ENCODE measurements at regions not wholly inside any gene's neighbourhood (a gene's known extent, or its start where the extent isn't known, plus 50 kb on each side); places are given as distances from the start of the nearest gene placed in this dataset.

DNA sequence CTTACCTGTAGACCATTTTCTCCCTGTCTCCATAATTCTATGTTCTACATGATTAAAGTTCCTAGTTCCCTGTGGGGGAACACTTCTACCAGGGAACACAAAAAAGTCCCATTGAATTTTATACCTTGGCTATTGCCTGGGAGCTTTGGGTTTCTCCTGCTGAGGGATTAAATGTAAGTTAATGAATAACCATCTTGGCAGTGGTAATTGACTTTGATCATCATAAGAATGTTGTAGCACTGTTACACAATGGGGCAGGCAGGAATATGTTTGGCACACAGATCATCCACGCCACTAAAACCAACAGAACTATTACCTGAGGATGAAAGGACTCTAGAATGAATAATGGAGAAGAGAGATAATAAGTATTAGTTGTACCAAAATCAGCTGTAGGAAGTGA lies 1106.2 kb upstream of the GJE1 start:
- DNase-seq: no peak

DNA sequence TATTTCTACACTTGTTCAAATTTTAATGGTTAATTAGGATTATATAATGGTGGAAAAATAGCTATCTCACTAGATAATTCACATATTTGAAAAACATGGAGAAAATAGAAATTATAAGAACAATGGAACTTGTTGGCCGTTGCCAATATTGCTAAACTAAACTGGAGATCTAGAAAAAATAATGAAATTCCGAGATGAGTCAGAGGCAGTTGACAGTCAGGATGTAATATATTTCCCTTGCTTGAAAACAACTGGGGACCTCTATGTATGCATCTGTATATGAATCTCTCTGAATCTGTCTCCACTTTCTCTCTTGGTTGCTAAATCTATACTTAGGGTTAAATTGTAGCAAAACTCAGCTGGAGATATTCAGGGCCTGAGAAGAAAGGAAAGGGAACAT lies 1108.2 kb upstream of the GJE1 start:
- no peak for DNase-seq

DNA sequence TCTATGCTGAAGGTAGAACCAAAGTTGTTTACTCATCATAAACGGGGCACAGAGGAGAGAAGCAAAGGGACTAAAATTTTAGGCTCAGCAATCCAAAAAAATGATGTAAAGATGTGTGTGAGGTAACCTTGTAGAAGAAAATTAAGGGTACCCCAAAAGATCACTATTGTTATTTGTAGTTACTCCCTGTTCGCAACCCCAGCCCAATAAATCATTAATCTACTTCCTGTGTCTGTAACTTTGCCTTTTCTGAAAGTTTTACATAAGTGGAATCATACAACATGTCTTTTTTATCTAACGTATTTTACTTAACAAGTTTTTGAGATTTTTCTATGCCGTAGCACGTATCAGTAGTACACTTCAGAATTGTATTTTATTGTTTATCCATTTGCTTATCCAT lies 1114.8 kb upstream of the GJE1 start:
- DNase-seq: no peak

DNA sequence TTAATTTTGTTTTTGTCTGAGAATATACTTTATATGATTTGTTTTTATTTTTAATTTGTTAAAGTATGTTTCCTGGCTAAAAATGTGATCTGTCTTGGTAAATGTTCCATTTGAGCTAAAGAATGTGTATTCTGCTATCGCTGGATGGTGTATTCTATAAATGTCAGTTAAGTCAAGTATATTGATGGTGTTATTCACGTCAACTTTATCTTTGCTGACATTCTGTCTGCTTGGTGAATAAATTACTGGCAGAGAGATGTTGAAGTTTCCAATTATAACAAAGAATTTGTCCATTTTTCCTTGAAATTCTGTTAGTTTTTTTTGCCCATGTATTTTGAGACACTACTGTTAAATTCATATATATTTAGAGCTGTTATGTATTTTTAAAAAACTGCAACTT lies 1131.8 kb upstream of the GJE1 start:
- no peak for DNase-seq

DNA sequence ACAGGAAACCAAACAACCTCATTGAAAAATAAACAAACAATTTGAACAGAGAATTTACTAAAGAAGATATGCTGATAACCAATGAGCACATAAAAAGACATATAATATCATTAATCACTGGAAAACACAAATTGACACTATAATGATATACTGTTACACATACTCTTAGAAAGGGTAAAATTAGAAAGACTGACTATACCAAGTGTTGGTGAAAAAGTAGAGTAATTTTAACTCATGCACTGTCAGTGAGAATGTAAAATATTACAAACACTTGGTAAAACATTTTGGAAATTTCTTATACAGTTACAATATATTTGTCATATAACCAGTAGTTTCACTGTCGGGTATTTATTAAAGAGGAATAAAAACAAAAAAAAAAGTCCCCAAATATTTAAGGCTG lies 1139.2 kb upstream of the GJE1 start:
- no peak for DNase-seq

DNA sequence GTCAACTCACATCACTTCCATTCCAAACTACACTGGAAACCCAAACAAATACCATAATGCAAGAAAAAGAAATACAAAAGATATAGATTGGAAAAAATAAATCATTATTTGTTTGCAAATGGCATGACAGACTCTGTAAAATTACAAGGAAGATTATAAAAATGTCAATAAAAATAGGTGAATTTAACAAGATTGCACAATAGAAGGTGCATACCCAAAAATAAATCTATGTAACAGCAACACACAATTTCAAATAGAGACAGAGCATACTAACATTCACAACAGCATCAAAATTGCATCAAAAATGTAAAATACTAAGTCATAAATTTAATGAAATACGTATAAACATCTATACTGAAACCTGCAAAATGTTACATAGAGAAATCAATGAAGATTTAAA lies 1140.0 kb upstream of the GJE1 start:
- no peak for DNase-seq

DNA sequence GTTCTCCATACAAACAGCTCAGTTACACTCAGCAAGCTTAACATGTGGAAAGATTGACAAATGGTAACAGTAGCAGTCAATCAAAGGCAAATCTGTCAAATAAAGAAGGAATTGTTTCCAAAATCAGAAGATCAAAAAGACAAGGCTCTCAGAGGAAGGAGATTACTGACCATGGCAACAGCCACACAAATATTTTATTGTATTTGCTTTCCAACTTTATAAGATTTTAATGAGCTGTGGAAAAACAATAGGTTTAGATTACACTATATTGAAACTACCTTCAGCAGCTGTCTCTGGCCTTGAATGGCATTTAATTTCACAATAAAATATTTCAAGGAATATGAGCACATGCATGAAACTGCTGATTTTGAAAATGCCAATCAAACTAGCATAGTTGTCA lies 1143.9 kb upstream of the GJE1 start:
- DNase-seq: no peak

DNA sequence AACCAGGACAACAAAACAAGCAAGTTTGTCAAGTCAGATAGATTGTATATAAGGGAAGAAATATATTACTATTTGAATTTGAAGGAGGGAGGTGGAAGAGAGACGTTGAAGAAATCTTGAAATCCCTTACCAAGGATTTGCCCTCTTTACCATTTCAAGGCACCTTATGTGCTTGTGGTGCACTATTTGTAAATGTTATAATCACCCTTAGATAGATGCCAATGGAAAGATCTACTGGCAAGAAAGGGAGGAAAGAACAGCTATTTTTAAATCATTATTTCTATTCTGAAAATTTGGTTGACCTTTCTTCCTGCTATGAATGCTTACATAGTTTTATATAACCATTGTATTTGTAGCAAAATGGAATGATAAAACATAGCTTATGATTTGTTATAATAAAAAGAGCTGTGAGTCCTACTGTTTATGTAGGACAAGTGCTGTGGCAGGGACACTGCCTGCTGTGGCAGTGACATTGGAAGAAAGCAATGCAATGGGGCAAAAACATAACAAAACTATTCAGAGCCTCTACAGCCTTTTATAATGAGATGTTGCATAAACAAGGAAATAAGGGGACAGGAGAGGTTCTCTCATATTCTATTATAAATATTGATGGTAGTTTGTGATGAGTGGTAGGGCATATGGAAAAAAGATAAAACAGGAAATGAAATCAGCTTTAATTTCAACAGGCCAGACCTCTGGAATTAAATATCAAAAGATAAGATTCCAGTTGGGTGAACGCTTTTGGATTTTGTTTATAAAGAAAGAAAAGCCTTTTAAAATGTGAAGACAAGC lies 1145.2 kb upstream of the GJE1 start:
- DNase-seq: no peak

DNA sequence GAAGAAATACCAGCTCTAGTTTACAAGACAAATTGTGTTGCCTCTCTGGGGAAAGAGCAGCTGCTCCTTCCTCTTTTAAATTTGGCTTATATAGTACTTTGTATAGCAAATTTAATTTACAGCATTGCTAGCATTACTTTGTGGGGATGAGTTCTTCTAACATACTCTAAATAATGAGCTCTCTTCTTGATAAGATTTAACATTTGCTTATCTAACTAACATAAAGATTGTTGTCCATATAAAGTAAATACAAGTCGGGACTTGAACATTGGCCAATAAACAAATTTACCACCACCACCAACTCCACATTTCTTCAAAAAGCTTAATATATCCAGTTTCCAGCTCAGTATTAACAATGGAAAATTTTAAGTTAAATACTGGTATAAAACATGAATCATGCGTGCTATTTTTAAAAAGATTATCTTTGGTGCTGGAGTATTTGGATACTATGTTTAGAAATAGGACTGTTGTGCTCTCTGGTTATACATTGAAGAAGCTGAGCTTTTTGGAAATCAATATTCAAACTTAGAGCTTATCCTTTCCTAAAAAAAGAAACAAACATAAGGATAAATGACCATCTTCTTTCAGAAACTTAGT lies 1146.9 kb upstream of the GJE1 start:
- no peak for DNase-seq

DNA sequence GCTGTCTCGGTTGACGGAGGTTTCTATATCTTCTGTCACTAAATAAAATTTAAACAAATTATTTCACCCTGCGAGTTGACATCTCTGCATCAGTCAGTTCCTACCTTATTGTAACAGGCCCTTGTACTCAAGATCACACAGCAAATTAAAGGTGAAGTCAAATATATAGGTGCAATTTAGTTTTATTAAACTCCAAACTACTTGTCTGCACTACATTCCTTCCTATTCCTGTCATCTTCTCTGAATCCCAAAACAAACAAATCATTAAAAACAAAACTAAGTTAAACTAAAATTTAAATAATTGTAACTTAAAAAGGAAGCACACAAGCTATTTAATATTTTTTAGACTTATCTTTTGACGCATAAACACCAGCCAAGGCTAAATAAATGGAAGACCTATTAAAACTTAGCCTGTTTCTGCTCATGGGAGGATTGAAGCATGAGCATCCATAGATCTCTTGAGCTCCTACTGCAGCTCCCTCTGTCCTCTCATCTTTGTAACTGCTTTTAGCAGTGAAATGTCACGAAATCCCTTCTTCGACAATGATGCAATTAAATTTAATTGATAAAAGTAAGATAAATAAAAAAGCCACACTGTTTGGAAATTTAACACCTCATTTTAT lies 1152.3 kb upstream of the GJE1 start:
- no peak for DNase-seq

DNA sequence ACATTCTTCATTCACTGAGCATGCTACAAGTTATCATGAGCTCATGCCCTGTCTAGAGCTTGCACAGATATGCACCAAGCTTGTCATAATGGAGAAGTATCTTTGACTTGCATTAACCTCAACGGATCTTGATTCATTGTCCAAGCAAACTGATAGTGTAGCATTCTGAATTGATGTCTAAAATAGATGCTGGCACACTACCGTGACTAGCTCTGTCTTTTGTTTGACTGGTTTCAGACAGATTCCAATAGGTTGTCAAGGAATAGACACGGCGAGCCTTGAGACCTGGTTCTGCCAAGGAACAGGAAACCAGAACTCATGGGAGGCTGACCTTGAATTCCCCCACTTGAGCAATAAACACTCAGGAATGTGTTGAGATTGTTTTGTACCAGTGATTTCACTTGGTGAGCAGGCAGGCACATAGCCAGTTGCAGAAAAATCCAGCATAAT lies 1153.1 kb upstream of the GJE1 start:
- DNase-seq: no peak

DNA sequence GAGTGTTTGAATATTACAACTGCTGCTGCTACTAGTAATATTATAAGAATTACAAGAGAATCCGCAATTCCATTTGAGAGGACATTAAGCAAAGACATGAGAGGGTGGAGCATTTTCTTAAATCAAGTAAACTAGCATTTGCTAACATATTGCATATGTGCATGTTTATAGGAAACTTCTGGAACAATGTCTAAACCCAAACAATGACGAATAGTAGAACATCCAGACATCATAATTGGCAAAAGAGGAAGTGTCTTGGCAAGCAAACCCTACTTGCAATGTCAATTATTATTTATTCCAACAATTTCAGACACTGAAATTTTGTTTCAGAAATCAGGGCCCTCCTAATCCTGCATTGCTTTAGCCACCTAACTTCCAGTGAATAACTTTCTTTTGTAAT lies 1155.3 kb upstream of the GJE1 start:
- no peak for DNase-seq

DNA sequence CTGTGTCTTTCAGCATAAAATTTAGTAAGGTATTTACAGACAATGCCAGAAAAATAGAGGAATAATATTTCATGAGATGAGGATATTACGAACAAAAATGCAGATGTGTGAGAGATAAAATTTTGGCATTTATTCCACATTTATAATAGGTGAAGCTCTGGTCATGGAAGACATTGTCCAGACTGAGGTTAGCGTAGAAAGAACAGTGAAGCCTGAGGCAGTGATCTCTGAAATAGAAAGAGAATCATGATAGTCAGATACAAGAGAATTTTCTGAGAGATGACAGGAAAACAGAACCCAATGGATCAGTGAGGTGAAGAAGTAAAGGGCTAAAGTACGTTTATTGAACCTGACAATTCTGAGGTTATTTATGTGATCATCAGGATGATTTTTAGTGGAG lies 1155.9 kb upstream of the GJE1 start:
- DNase-seq: no peak

DNA sequence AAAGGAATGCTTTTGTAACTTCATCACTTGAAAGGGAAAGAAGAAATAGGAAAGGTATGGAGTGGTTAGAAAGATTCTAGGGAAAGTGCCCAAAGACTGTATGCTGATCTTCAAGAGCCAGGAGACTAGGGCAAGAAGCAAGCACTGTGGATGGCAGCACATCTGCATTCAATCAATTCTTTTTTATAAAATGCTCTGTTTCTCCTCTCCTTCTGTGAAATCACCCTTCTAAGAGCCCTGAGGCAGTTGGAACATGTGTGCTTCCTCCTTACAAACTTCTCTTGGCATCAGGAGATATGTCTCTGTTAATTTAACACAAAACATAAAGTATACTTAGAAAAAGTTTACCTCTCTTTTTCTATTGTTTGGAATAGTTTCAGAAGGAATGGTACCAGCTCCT lies 1162.2 kb upstream of the GJE1 start:
- no peak for DNase-seq

DNA sequence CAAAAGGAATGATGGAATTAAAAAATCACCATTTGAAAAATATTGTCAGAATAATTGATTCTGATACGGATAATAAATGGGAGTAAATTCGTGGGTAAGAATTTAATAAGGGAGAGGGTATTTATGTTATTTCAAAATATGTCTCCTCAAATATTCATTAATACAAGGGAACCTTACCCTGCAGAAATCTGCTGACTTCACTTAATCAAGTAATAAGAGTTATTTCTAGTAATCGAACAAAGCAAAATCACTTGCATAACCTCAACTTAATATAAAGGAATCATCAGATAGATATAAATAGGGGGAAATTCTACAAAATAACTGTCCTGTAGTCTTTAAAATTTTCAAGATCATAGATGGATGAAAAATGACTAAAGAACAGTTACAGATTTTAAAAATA lies 1164.7 kb upstream of the GJE1 start:
- DNase-seq: no peak

DNA sequence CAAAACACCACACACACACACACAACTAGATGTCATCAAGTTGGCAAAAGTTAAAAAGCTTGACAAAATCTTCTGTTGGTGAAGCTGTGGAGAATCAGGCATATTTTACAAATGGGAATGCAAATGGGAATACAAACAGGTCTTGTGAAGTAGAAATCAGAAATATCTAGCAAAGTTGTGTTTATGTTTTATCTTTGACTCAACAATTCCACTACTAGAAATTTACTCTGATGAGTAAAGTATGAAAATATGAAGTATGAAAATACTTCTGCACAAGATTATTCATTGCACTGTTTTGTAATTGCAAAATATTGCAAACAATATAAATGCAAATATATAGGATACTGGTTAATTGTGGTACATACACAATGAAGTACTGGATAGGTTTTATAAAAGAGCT lies 1166.0 kb upstream of the GJE1 start:
- no peak for DNase-seq

DNA sequence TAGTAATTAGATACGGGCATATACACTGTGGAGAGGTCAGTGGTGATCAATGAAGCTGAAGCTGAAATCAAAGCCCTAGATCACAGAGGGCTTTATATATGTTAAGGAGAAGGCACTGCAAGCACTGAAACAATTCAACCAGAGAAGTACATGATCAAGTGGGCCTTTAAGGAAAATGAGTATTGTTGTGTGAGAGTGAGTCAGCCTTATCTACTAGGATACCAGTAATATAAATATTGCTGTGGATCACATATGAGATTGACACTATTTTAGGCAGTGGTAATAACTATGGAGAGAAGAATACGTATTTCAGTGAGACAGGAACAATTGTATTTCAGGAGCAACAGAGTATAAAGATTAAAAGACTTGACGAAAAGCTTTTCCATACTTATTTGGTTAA lies 1172.2 kb upstream of the GJE1 start:
- DNase-seq: no peak

DNA sequence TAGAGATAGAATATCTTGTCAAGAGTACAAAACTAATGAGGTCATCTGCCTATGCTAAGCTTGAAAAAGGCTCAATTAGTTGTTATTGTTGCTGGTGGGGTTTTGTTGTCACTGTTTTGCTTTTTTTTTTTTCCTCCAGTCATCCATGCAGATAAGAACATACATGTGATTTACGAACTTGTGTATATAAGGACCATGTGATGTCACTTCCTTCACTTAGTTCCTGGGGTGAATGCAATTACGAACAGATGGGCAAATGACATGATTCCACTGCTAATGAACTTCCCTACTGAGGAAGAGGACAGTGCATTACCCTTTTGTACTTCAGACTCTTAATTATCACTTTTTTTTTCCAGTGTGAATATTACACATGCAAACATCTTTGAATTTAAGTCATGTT lies 1175.3 kb upstream of the GJE1 start:
- no peak for DNase-seq

DNA sequence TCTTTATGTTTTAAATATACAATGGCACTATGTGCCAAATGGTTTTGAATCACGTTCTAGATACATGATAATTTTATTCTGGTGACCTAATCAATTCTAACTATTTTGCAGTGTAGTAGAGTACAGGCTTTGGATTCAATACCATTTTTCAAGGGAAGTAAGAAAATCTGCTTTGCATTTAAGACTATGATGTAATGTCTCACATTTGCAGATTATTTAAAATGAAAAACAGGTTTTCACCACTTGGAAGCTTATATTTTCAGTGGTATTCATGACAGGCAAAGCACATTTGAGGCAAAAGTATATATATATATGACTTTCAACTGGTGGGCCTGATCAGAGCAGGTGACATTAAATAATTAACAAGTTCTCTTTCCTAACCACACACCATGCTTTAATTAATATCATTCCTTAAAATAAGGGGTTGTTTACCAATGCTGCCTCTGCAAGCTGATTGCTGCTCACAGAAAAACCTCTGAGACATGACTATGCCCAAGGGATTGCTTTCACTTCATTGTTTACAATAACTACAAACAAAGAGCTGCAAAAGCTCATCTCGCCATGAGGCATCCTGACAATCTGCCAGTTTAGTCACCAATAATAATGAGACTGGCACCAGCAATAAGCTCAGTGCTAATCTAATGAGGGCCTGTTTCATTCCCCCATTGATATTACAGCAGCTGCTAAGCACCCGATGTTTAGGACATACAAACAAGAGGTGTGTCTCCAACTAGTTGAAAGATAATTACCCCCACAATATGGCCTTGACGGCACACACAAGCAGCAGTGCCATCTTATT lies 1176.0 kb upstream of the GJE1 start:
- DNase-seq: no peak

DNA sequence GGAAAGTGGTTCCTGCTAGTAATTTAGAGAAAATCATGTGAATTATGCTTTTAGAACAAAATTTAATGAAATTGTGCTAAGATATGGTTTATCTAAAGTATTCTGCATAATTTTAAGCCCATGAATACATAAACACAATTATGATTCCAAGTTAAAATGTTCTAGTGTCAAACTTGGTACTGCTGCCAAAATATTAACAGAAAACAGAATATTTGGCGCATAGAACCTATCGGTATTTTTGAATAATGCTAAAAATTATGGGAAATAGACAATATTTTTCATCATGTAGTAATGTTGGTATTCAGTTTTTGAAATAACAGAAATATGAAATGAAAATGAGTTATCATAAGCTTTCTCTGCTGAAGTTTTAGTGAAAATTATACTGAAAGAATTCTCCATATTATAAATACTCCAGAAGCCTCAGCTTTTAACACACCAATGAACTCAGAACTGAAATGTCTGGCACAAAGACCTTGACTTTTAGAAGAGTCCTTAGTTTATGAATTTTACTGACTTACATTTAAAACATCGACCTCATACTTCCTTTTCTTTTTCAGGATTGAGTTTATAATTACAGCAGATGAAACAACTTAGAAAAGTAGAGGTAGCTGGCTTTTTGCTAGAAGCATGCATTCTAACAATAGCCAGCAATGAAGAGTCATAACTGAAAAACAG lies 1192.3 kb upstream of the GJE1 start:
- DNase-seq: no peak

DNA sequence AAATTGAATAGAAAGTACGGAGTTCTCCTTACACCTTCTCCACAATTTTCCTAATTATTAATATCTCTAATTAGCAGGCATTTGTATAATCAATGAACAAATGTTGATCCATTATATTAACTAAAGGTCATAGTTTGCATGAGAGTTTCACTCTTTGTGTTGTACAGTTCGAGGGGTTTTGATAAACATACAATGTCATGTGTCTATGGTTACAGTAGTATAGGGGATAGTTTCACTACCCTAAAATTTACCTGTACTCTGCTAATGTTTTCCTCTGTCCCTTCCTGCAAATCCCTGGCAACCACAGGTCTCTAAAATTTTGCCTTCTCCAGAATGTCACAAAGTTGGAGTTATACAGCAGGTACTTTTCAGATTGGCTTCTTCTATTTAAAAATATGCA lies 1199.8 kb upstream of the GJE1 start:
- no peak for DNase-seq

DNA sequence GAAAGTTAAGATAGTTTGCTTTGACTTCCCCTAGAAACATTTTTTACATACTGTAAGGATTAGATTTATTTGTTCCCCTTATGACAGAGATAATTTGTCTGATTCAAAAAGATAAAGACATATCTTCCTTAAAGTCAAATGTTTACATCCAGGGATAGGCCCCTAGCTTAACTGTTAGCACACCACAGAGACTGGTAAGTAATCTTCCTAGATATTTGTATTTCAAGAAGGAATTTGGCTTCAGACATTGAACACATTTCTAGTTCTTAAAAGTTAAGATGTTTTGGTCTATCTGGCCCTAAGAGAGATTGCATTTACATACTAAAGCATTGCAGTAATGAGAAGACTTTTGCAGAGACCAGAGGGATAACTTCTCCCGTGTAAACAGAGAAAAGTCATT lies 1201.1 kb upstream of the GJE1 start:
- no peak for DNase-seq

DNA sequence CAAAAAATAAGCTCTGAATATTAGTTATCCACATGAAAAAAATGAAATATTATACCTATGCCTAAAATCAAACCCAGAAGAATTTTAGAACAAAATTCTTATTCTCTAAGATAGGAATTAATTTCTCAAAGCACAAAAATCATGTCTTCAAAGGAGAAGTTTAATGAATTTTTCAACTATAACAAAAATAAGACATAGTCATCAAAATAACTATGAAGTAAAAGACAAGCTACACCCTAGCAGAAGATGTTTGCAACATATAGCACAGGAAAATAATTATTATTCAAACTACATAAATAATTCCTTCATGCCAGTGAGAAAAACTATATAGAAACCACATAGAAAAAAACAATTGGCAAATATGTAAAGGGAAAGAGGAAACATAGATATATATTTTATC lies 1203.6 kb upstream of the GJE1 start:
- no peak for DNase-seq
